Neural cell (in vitro differentiated cells): ENCODE measurements at regions not wholly inside any gene's neighbourhood (a gene's known extent, or its start where the extent isn't known, plus 50 kb on each side); places are given as distances from the start of the nearest gene placed in this dataset.

Experiments used
- EP300 ChIP-seq: fragments of 450-650 bp; conservative IDR thresholded peaks from 2 replicates; pipeline ENCODE4 v1.6.1; 2014; ENCODE audit warnings: antibody characterized with exemption, mild to moderate bottlenecking, moderate library complexity; ENCODE audit not compliant: poor library complexity, severe bottlenecking
- EZH2 ChIP-seq: fragments of 200-600, 300-800 bp; shearing (Covaris generic), sonication (generic); IDR thresholded peaks from 2 replicates; pipeline ENCODE4 v1.6.1; 2014; ENCODE audit warnings: antibody characterized with exemption, low read length, borderline replicate concordance, mild to moderate bottlenecking; ENCODE audit not compliant: insufficient read depth, poor library complexity, severe bottlenecking
- MXI1 ChIP-seq: fragments of 450-650 bp; conservative IDR thresholded peaks from 2 replicates; pipeline ENCODE4 v1.6.1; 2014; ENCODE audit warnings: antibody characterized with exemption, mild to moderate bottlenecking; ENCODE audit not compliant: poor library complexity, severe bottlenecking
- POLR2AphosphoS5 ChIP-seq: IDR thresholded peaks from 2 replicates; pipeline ENCODE4 v1.6.1; 2012
- RAD21 ChIP-seq: fragments of 450-650 bp; conservative IDR thresholded peaks from 2 replicates; pipeline ENCODE4 v1.6.1; 2014; ENCODE audit warnings: antibody characterized with exemption, mild to moderate bottlenecking, moderate library complexity
- TAF1 ChIP-seq: IDR thresholded peaks from 2 replicates; pipeline ENCODE4 v1.6.1; 2012; ENCODE audit warnings: low read depth
- TF ChIP-seq, protein P1 (sequence below): fragments of 450-650 bp; IDR thresholded peaks from 2 replicates; pipeline ENCODE4 v1.5.1; 2014; ENCODE audit warnings: antibody characterized with exemption, mild to moderate bottlenecking, moderate library complexity; ENCODE audit not compliant: poor library complexity, severe bottlenecking
- TF ChIP-seq, protein P2 (sequence below): IDR thresholded peaks from 2 replicates; pipeline ENCODE4 v1.6.1; 2012; ENCODE audit warnings: borderline replicate concordance

- TF ChIP-seq, protein P1, sequence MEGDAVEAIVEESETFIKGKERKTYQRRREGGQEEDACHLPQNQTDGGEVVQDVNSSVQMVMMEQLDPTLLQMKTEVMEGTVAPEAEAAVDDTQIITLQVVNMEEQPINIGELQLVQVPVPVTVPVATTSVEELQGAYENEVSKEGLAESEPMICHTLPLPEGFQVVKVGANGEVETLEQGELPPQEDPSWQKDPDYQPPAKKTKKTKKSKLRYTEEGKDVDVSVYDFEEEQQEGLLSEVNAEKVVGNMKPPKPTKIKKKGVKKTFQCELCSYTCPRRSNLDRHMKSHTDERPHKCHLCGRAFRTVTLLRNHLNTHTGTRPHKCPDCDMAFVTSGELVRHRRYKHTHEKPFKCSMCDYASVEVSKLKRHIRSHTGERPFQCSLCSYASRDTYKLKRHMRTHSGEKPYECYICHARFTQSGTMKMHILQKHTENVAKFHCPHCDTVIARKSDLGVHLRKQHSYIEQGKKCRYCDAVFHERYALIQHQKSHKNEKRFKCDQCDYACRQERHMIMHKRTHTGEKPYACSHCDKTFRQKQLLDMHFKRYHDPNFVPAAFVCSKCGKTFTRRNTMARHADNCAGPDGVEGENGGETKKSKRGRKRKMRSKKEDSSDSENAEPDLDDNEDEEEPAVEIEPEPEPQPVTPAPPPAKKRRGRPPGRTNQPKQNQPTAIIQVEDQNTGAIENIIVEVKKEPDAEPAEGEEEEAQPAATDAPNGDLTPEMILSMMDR: no peak
- no peak for TF ChIP-seq EZH2
- TF ChIP-seq EP300: no peak
- no peak for TF ChIP-seq POLR2AphosphoS5
- TF ChIP-seq, protein P2, sequence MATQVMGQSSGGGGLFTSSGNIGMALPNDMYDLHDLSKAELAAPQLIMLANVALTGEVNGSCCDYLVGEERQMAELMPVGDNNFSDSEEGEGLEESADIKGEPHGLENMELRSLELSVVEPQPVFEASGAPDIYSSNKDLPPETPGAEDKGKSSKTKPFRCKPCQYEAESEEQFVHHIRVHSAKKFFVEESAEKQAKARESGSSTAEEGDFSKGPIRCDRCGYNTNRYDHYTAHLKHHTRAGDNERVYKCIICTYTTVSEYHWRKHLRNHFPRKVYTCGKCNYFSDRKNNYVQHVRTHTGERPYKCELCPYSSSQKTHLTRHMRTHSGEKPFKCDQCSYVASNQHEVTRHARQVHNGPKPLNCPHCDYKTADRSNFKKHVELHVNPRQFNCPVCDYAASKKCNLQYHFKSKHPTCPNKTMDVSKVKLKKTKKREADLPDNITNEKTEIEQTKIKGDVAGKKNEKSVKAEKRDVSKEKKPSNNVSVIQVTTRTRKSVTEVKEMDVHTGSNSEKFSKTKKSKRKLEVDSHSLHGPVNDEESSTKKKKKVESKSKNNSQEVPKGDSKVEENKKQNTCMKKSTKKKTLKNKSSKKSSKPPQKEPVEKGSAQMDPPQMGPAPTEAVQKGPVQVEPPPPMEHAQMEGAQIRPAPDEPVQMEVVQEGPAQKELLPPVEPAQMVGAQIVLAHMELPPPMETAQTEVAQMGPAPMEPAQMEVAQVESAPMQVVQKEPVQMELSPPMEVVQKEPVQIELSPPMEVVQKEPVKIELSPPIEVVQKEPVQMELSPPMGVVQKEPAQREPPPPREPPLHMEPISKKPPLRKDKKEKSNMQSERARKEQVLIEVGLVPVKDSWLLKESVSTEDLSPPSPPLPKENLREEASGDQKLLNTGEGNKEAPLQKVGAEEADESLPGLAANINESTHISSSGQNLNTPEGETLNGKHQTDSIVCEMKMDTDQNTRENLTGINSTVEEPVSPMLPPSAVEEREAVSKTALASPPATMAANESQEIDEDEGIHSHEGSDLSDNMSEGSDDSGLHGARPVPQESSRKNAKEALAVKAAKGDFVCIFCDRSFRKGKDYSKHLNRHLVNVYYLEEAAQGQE: no peak
- TF ChIP-seq TAF1: no peak
- no peak for TF ChIP-seq MXI1
- no peak for TF ChIP-seq RAD21
Measured at GRCh38 chr15:96916750-96917149, 586.2 kb downstream of the NR2F2 start.
